Adrenal gland (tissue), 9 donors: ENCODE measurements at regions not wholly inside any gene's neighbourhood (a gene's known extent, or its start where the extent isn't known, plus 50 kb on each side); places are given as distances from the start of the nearest gene placed in this dataset.

Experiments used
- DNase-seq, 7 donors: peaks; one replicate each; pipeline ENCODE4 v3.0.0-alpha.2; 2019 to 2020
- H3K27ac ChIP-seq, 5 donors: fragments of 200-600 bp; sonication (generic) in 4 of 5; 1 replicate in 3 of 5; 2 replicates in 2 of 5; pipeline versions ENCODE4 v1.5.1 to v1.8.0; 2016 to 2020; ENCODE audit warnings: mild to moderate bottlenecking in 1 of 5
- H3K27me3 ChIP-seq: fragments of 200-600 bp; 2 replicates; pipeline ENCODE4 v1.8.0; 2021
- H3K36me3 ChIP-seq, 2 donors: fragments of 200-600 bp; replicated peaks in 1 of 2; 1 replicate in 1 of 2; 2 replicates in 1 of 2; pipeline versions ENCODE4 v1.5.1 to v1.8.0; 2018 to 2022
- H3K4me1 ChIP-seq, 2 donors: fragments of 200-600 bp; replicated peaks in 1 of 2; 1 replicate in 1 of 2; 2 replicates in 1 of 2; pipeline versions ENCODE4 v1.5.1 to v1.8.0; 2018 to 2021
- H3K4me3 ChIP-seq, 4 donors: fragments of 200-600 bp; sonication (generic) in 3 of 4; one replicate each; pipeline ENCODE4 v1.5.1; 2016 to 2018
- H3K9me3 ChIP-seq, 3 donors: fragments of 200-600 bp; sonication (generic) in 1 of 3; replicated peaks in 1 of 3; 1 replicate in 2 of 3; 2 replicates in 1 of 3; pipeline versions ENCODE4 v1.5.1 to v1.8.0; 2016 to 2021
- POLR2A ChIP-seq, 2 donors: fragments of 450-650 bp; IDR thresholded peaks; one replicate each; pipeline ENCODE4 v1.6.1; 2017; ENCODE audit warnings: antibody characterized with exemption in 2 of 2, mild to moderate bottlenecking in 2 of 2, moderate library complexity in 1 of 2
- WGBS, 4 donors: extraction: QIAGEN DNeasy Blood & Tissue Kit in 2 of 4; methylation state at CpG; one replicate each; pipeline versions ENCODE4 v1.1.5 to v1.1.7; 2013 to 2017; 5-methylcytosine and 5-hydroxymethylcytosine counted together
- intact Hi-C, 2 donors: fragments of 100-400 bp; cut with DNase I; formaldehyde crosslinking; loops; one replicate each; pipeline versions ENCODE4 v1.14.1 to v1.15.0; 2022 to 2023
- TF ChIP-seq, protein P1 (sequence below), 6 experiments: fragments of 450-650 bp in 4 of 6; fragments of 200-600 bp in 2 of 6; sonication (generic) in 1 of 6; IDR thresholded peaks; 1 replicate in 5 of 6; 2 replicates in 1 of 6; pipeline versions ENCODE4 v1.5.1 to v1.8.0; 2016 to 2021; ENCODE audit warnings: antibody characterized with exemption in 6 of 6, mild to moderate bottlenecking in 2 of 6, moderate library complexity in 1 of 6
- donor health status: healthy with polysubstance abuse.
- donor health status: Bipolar disorder and iron deficiency.
- donor health status: DM: yes; HTN: yes; CAD: no.
- donor health status: DM: no; HTN: no; CAD: no.
- donor health status: DM: no; HTN: no; CAD: no.

DNA sequence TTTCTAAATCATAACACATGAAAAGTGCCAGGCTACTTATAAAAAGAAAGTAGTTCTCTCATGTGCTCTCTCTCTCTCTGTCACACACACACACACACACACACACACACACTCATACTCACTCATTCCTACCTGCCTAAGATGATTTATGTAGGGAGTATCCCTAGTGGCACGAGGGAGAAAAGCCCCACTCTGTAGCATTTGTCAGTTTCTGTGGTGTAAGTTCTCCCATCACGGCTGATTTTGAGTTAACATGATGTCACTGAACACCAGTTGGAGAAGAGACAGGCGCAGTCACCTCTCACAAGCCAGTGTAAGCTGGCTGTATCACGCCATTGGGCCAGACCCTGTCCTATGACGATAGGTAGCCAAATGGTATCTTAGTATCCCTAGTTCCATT lies 395.4 kb downstream of the SFMBT2 start:
- Histone ChIP-seq H3K36me3 (no peaks in the 10 kb centered on the region), H3K27ac (no peak overlapping the region), H3K9me3 (no peaks in the 10 kb centered on the region), H3K27me3 (no peaks in the 10 kb centered on the region), H3K4me1 (no peaks in the 10 kb centered on the region), H3K4me3 (no peak overlapping the region)
- WGBS, 4 donors: 62 to 71% (median 66%) methylated on average over 4 to 5 of the region's 5 CpGs
- intact Hi-C loops: no loop called here
- DNase-seq: no peak
- TF ChIP-seq, protein P1, sequence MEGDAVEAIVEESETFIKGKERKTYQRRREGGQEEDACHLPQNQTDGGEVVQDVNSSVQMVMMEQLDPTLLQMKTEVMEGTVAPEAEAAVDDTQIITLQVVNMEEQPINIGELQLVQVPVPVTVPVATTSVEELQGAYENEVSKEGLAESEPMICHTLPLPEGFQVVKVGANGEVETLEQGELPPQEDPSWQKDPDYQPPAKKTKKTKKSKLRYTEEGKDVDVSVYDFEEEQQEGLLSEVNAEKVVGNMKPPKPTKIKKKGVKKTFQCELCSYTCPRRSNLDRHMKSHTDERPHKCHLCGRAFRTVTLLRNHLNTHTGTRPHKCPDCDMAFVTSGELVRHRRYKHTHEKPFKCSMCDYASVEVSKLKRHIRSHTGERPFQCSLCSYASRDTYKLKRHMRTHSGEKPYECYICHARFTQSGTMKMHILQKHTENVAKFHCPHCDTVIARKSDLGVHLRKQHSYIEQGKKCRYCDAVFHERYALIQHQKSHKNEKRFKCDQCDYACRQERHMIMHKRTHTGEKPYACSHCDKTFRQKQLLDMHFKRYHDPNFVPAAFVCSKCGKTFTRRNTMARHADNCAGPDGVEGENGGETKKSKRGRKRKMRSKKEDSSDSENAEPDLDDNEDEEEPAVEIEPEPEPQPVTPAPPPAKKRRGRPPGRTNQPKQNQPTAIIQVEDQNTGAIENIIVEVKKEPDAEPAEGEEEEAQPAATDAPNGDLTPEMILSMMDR (IDR thresholded peaks at IDR 0.05): no peak
- TF ChIP-seq POLR2A (IDR thresholded peaks at IDR 0.05): no peak

DNA sequence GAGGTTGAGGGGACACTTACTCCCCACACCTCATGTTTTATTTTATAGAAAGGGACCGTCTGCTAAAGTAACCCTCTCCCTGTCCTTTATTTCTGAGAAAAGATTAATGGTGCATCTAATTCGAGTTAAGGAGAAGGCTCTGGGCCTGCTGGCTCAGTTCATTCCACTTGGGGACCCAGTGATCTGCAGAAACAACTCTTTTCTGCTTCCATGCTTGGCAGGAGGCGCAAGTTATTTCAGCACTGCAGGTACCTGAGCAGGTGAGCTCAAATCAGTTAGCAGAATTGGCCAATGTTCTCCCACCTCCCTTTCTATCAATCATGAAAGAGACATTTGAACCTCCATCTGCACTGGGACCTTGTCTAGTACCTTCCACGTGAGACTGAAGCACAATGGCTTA lies 396.1 kb downstream of the SFMBT2 start:
- H3K9me3 ChIP-seq: no peaks in the 10 kb centered on the region
- intact Hi-C loops: no loop called here
- no peak for DNase-seq
- no peak for TF ChIP-seq POLR2A (IDR thresholded peaks at IDR 0.05)
- TF ChIP-seq, protein P1 (IDR thresholded peaks at IDR 0.05): no peak
- 67 to 78% (median 76%) methylated on average over 4 of the region's 4 CpGs for WGBS, 4 donors
- no peak overlapping the region for H3K4me3 ChIP-seq
- H3K27ac ChIP-seq: no peak overlapping the region
- no peaks in the 10 kb centered on the region for H3K27me3 ChIP-seq
- no peaks in the 10 kb centered on the region for H3K4me1 ChIP-seq
- no peaks in the 10 kb centered on the region for H3K36me3 ChIP-seq

DNA sequence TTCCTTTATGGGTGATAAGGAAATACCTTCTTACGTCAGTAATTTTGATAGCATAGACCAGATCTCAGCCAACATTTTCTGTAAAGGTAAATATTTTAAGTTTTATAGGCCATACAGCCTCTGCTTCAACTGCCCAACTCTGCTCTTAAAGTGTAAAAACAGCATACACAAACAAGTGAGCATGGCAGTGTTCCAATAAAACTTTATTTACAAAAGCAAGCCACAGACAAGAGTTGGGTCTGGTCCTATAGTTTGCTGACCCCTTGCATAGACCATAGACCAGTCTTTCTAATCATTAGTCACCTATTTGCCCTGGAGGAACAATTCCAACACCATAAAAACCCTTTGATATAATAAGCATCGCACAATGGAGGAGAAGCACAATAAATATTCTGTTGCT lies 398.8 kb downstream of the SFMBT2 start:
- intact Hi-C loops: no loop called here
- Histone ChIP-seq H3K36me3 (no peaks in the 10 kb centered on the region), H3K4me3 (no peak overlapping the region), H3K9me3 (no peaks in the 10 kb centered on the region), H3K27me3 (no peaks in the 10 kb centered on the region), H3K27ac (no peak overlapping the region), H3K4me1 (no peaks in the 10 kb centered on the region)
- no peak for TF ChIP-seq POLR2A (IDR thresholded peaks at IDR 0.05)
- TF ChIP-seq, protein P1 (IDR thresholded peaks at IDR 0.05): no peak
- no peak for DNase-seq
- 81 to 88% (median 86%) methylated on average over 2 of the region's 2 CpGs for WGBS, 4 donors

DNA sequence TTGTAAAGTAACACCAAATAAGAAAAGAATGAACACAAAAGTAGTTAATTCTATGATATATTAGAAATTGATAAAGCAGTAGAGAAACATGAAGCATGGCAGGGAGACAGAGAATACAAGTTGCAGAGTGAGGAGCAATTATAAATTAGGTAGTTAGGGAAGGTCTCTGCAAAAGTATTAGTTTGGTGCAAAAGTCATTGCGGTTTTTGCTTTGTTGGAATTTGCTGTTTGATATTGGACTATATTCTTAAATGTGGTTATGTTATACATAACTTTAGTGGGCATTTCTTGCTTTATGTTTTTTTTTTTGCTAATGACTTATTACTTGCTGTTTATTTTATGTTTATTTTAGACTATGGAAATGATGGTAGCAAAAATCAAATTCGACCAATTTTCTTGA lies 402.2 kb downstream of the SFMBT2 start:
- H3K27ac ChIP-seq: no peak overlapping the region
- H3K4me3 ChIP-seq: no peak overlapping the region
- no peaks in the 10 kb centered on the region for H3K9me3 ChIP-seq
- H3K4me1 ChIP-seq: no peaks in the 10 kb centered on the region
- no peak for DNase-seq
- no peaks in the 10 kb centered on the region for H3K27me3 ChIP-seq
- H3K36me3 ChIP-seq: no peaks in the 10 kb centered on the region
- intact Hi-C loops: no loop called here
- 81 to 85% (median 85%) methylated on average over 2 of the region's 2 CpGs for WGBS, 4 donors
- TF ChIP-seq, protein P1 (IDR thresholded peaks at IDR 0.05): no peak
- TF ChIP-seq POLR2A (IDR thresholded peaks at IDR 0.05): no peak
